ENCODE measurements at regions not wholly inside any gene's neighbourhood (a gene's known extent, or its start where the extent isn't known, plus 50 kb on each side); places are given as distances from the start of the nearest gene placed in this dataset.

GRCh38 chr14:81990312-81990761 lies 456.7 kb upstream of the SEL1L start:
- H3K4me3 ChIP-seq (replicated peaks; ENCODE audit: insufficient read depth, low read length): no peak overlapping the region
- H3K27ac ChIP-seq (replicated peaks): no peak overlapping the region
- no peaks in the 10 kb centered on the region for H3K27me3 ChIP-seq (ENCODE audit: insufficient read depth, poor library complexity, severe bottlenecking)
- peak; percentile 74 for TF ChIP-seq CTCF (IDR thresholded peaks at IDR 0.05; ENCODE audit: insufficient read depth, low read length)
- TF ChIP-seq SPI1 (IDR thresholded peaks at IDR 0.05; ENCODE audit: borderline replicate concordance, low read depth): no peak
- DNase-seq (ENCODE audit: low read depth in 1 of 2, low spot score in 1 of 2): peak in 1 of 2 experiments; percentile 51

- no peak for TF ChIP-seq REST (IDR thresholded peaks at IDR 0.05; ENCODE audit: insufficient replicate concordance, low read depth)
- TF ChIP-seq SPI1 (IDR thresholded peaks at IDR 0.05; ENCODE audit: borderline replicate concordance, low read depth): no peak
- TF ChIP-seq CTCF (IDR thresholded peaks at IDR 0.05; ENCODE audit: insufficient read depth, low read length): no peak
- no peak for TF ChIP-seq GABPA (IDR thresholded peaks at IDR 0.05; ENCODE audit: low read depth)
- no peak for TF ChIP-seq POLR2AphosphoS5 (IDR thresholded peaks at IDR 0.05; ENCODE audit: low read depth)
- peak in 1 of 2 experiments; percentile 5 for DNase-seq (ENCODE audit: low read depth in 1 of 2, low spot score in 1 of 2)
- no peak overlapping the region for H3K27ac ChIP-seq (replicated peaks)
- H3K27me3 ChIP-seq (ENCODE audit: insufficient read depth, poor library complexity, severe bottlenecking): no peaks in the 10 kb centered on the region
- no peak overlapping the region for H3K4me3 ChIP-seq (replicated peaks; ENCODE audit: insufficient read depth, low read length)
Measured at GRCh38 chr14:81991998-81992397, 458.3 kb upstream of the SEL1L start.

- no peak for DNase-seq (ENCODE audit: low read depth in 1 of 2, low spot score in 1 of 2)
- Histone ChIP-seq H3K4me3 (replicated peaks; ENCODE audit: insufficient read depth, low read length) (no peak overlapping the region), H3K27ac (replicated peaks) (no peak overlapping the region), H3K27me3 (ENCODE audit: insufficient read depth, poor library complexity, severe bottlenecking) (no peaks in the 10 kb centered on the region)
- no peak for TF ChIP-seq REST (IDR thresholded peaks at IDR 0.05; ENCODE audit: insufficient replicate concordance, low read depth)
- TF ChIP-seq GABPA (IDR thresholded peaks at IDR 0.05; ENCODE audit: low read depth): no peak
- TF ChIP-seq CTCF (IDR thresholded peaks at IDR 0.05; ENCODE audit: insufficient read depth, low read length): no peak
- TF ChIP-seq POLR2AphosphoS5 (IDR thresholded peaks at IDR 0.05; ENCODE audit: low read depth): no peak
- TF ChIP-seq SPI1 (IDR thresholded peaks at IDR 0.05; ENCODE audit: borderline replicate concordance, low read depth): no peak
Measured at GRCh38 chr14:81993432-81993831, 459.8 kb upstream of the SEL1L start.

GRCh38 chr14:82003426-82003825 lies 469.8 kb upstream of the SEL1L start:
- Histone ChIP-seq H3K27me3 (ENCODE audit: insufficient read depth, poor library complexity, severe bottlenecking) (no peaks in the 10 kb centered on the region), H3K27ac (replicated peaks) (no peak overlapping the region), H3K4me3 (replicated peaks; ENCODE audit: insufficient read depth, low read length) (no peak overlapping the region)
- no peak for DNase-seq (ENCODE audit: low read depth in 1 of 2, low spot score in 1 of 2)
- TF ChIP-seq SPI1 (IDR thresholded peaks at IDR 0.05; ENCODE audit: borderline replicate concordance, low read depth): no peak
- TF ChIP-seq CTCF (IDR thresholded peaks at IDR 0.05; ENCODE audit: insufficient read depth, low read length): no peak
- TF ChIP-seq GABPA (IDR thresholded peaks at IDR 0.05; ENCODE audit: low read depth): no peak
- TF ChIP-seq POLR2AphosphoS5 (IDR thresholded peaks at IDR 0.05; ENCODE audit: low read depth): no peak
- TF ChIP-seq REST (IDR thresholded peaks at IDR 0.05; ENCODE audit: insufficient replicate concordance, low read depth): no peak
